Endothelial cell of umbilical vein (primary cell): ENCODE measurements at regions not wholly inside any gene's neighbourhood (a gene's known extent, or its start where the extent isn't known, plus 50 kb on each side); places are given as distances from the start of the nearest gene placed in this dataset.
A peak's percentile ranks its signal among the peaks of the same experiment; 100 is the strongest.

Experiments
- BruUV-seq: library from RNA; stranded (reverse); fragments of 400-500 nt; replicated peaks from 2 replicates; lab custom pipeline; 2021; lab: Mats Ljungman, UMichigan
- CTCF ChIA-PET: fragments of 300-600, 350-600 bp; sonication (Branson Sonifier 250); formaldehyde crosslinking; loops from one replicate; lab custom pipeline; 2021; ENCODE audit warnings: antibody characterized with exemption, inconsistent platforms; lab: Charles Lee
- POLR2A ChIA-PET: fragments of 300-600, 350-600 bp; sonication (Branson Sonifier 250); formaldehyde crosslinking; loops from one replicate; lab custom pipeline; 2021; ENCODE audit warnings: antibody characterized with exemption, inconsistent platforms; lab: Charles Lee
- DNase-seq: peaks from one replicate; pipeline ENCODE4 v3.0.0-alpha.2; 2011; ENCODE audit warnings: low read depth, low spot score
- FAIRE-seq: peaks from 2 replicates; lab custom pipeline; 2011; peaks lifted over from hg19 to GRCh38; lab: Jason Lieb, UNC
- H2AFZ ChIP-seq: 2 replicates; pipeline ENCODE4 v1.6.0; 2012; ENCODE audit warnings: low read depth, low read length, control low read depth, inconsistent platforms
- H3K27ac ChIP-seq: 2 replicates; pipeline ENCODE4 v1.5.1; 2011; ENCODE audit warnings: low read depth, mild to moderate bottlenecking, control low read depth, low read length, moderate library complexity; ENCODE audit not compliant: insufficient read depth
- H3K27me3 ChIP-seq, 2 experiments: 2 replicates each; pipeline versions ENCODE4 v1.6.0 to v1.6.1; 2011; ENCODE audit warnings: low read length in 2 of 2, mixed read lengths in 1 of 2; ENCODE audit not compliant: control insufficient read depth in 2 of 2, insufficient read depth in 2 of 2
- H3K36me3 ChIP-seq, 2 experiments: 2 replicates in 1 of 2; 3 replicates in 1 of 2; pipeline ENCODE4 v1.5.1; 2011; ENCODE audit warnings: low read length in 2 of 2, mild to moderate bottlenecking in 1 of 2, moderate library complexity in 1 of 2; ENCODE audit not compliant: control insufficient read depth in 2 of 2, insufficient read depth in 2 of 2; ENCODE audit errors: extremely low read depth in 1 of 2
- H3K4me1 ChIP-seq: 3 replicates; pipeline ENCODE4 v1.5.1; 2011; ENCODE audit warnings: mild to moderate bottlenecking, low read length; ENCODE audit not compliant: control insufficient read depth, insufficient read depth; ENCODE audit errors: extremely low read depth
- H3K4me2 ChIP-seq: 2 replicates; pipeline ENCODE4 v1.6.1; 2011; ENCODE audit warnings: low read length, control low read depth, mixed read lengths; ENCODE audit not compliant: insufficient read depth
- H3K4me3 ChIP-seq, 3 experiments: fragments of 200-600 bp in 1 of 3; sonication (generic), shearing (Covaris generic) in 1 of 3; replicated peaks in 1 of 3; 2 replicates each; pipeline ENCODE4 v1.5.1; 2011 to 2016; ENCODE audit warnings: control low read depth in 3 of 3, low read length in 3 of 3, mild to moderate bottlenecking in 2 of 3, inconsistent platforms in 1 of 3, low read depth in 1 of 3, moderate library complexity in 1 of 3; ENCODE audit not compliant: insufficient read depth in 1 of 3
- H3K79me2 ChIP-seq: 2 replicates; pipeline ENCODE4 v1.6.0; 2012; ENCODE audit warnings: low read length, inconsistent platforms; ENCODE audit not compliant: control insufficient read depth, insufficient read depth
- H3K9ac ChIP-seq: replicated peaks from 2 replicates; pipeline ENCODE3; 2011; ENCODE audit warnings: low read length, control low read depth; ENCODE audit not compliant: insufficient read depth; ENCODE audit errors: extremely low read depth
- H3K9me1 ChIP-seq: replicated peaks from 3 replicates; pipeline ENCODE4 v1.6.0; 2011; ENCODE audit warnings: mild to moderate bottlenecking, low read length; ENCODE audit not compliant: control insufficient read depth, insufficient read depth; ENCODE audit errors: extremely low read depth
- H3K9me3 ChIP-seq: replicated peaks from 2 replicates; pipeline ENCODE4 v1.5.1; 2012; ENCODE audit warnings: low read length, inconsistent platforms; ENCODE audit not compliant: control insufficient read depth, insufficient read depth
- H4K20me1 ChIP-seq: replicated peaks from 2 replicates; pipeline ENCODE3; 2011; ENCODE audit warnings: mild to moderate bottlenecking, low read length; ENCODE audit not compliant: control insufficient read depth, insufficient read depth; ENCODE audit errors: extremely low read depth
- EZH2 ChIP-seq: IDR thresholded peaks from 2 replicates; pipeline ENCODE4 v1.6.1; 2012; ENCODE audit warnings: borderline replicate concordance, low read depth, mild to moderate bottlenecking, moderate library complexity, low read length, inconsistent platforms; ENCODE audit not compliant: severe bottlenecking
- FOS ChIP-seq: IDR thresholded peaks from 2 replicates; pipeline ENCODE4 v1.6.1; 2011; ENCODE audit warnings: mild to moderate bottlenecking, low read length, moderate library complexity, borderline replicate concordance; ENCODE audit not compliant: insufficient read depth
- GATA2 ChIP-seq: IDR thresholded peaks from 2 replicates; pipeline ENCODE4 v1.7.0; 2011; ENCODE audit warnings: low read depth, mild to moderate bottlenecking, moderate library complexity, mixed read lengths, low read length; ENCODE audit not compliant: insufficient read length, insufficient read depth
- JUN ChIP-seq: IDR thresholded peaks from 2 replicates; pipeline ENCODE4 v1.6.1; 2011; ENCODE audit warnings: borderline replicate concordance, low read depth; ENCODE audit not compliant: insufficient read length, insufficient read depth
- MYC ChIP-seq: IDR thresholded peaks from one replicate; pipeline ENCODE4 v1.6.1; 2011; ENCODE audit warnings: mild to moderate bottlenecking, low read depth, low read length
- POLR2A ChIP-seq: IDR thresholded peaks from 2 replicates; pipeline ENCODE4 v1.6.1; 2012; ENCODE audit warnings: low read depth, mild to moderate bottlenecking, control low read depth, low read length
- POLR2AphosphoS5 ChIP-seq: IDR thresholded peaks from 2 replicates; pipeline ENCODE4 v1.6.1; 2012; ENCODE audit warnings: low read depth, mild to moderate bottlenecking, control low read depth, low read length, moderate library complexity; ENCODE audit not compliant: insufficient read depth
- dilution Hi-C: fragments of 300-500 bp; cut with MboI; formaldehyde crosslinking; loops from one replicate; pipeline ENCODE4 v1.15.0; 2019; ENCODE audit warnings: low sequenced_read_pairs; ENCODE audit not compliant: extremely low pct_ligation_motif_present
- intact Hi-C: fragments of 100-400 bp; cut with micrococcal nuclease; formaldehyde crosslinking; loops from one replicate; pipeline ENCODE4 v1.10.0; 2022
- TF ChIP-seq, protein P1 (sequence below): IDR thresholded peaks from 2 replicates; pipeline ENCODE4 v1.6.1; 2011; ENCODE audit not compliant: insufficient read depth, insufficient read length
- TF ChIP-seq, protein P2 (sequence below), 2 donors: IDR thresholded peaks; 1 replicate in 1 of 2; 2 replicates in 1 of 2; pipeline ENCODE4 v1.5.1; 2011; ENCODE audit warnings: low read length in 2 of 2, mild to moderate bottlenecking in 2 of 2, moderate library complexity in 2 of 2, control low read depth in 1 of 2, inconsistent platforms in 1 of 2, low read depth in 1 of 2; ENCODE audit not compliant: insufficient read depth in 1 of 2; ENCODE audit errors: extremely low read depth in 1 of 2

DNA sequence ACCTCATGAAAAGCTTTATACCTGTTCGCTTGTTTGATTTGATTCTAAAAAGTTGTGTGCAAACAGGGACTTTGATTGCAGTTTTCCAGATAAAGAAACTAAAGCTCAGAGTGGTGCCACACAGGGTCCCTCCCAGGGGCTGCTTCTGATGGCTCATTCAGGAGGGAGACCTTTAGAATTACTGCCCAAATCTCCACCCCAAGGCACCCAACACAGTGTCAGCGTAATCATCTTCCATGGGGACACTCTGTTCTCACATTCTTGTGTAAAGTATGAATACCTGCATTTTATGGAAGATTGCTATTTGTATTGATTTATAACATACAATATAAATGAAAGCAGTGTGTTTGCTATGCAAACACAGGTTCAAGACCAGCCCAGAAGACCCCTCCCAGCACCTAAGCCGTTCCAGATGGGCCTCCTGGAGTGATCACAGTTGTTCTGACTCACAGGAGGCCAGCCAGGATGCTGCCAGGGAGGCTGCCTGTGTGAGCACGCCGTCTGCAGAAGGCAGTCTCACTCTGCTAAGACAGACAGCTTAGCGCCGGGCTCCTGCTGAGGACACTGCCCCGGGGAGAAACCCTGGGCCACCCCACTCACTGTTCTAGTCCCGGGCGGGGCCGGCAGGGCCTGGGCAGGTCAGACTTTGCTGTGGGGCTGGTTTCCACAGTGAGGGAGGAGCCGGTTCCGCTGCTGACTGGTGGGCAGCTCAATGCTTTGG is 185.6 kb downstream of the FAM43A start:
- CTCF ChIA-PET, result interaction anchor here (0.7 to 1.5 kb wide), 9 partner anchors 9 to 235 kb away, joined by 3 to 7 read pairs (median 4); no protein-coding TSS in a partner anchor
- DNase-seq (peak; percentile 71), FAIRE-seq (peak; percentile 92)
- TF ChIP-seq FOS, result peak; percentile 79
- no peak for TF ChIP-seq JUN
- Histone ChIP-seq H3K4me3 (no peak overlapping the region), H3K27me3 (no peaks in the 10 kb centered on the region), H3K9ac (peak overlapping the region; percentile 27), H3K4me1 (peaks cover 50% of the 10 kb centered on the region), H3K79me2 (no peaks in the 10 kb centered on the region), H3K9me1 (no peaks in the 10 kb centered on the region), H3K9me3 (no peaks in the 10 kb centered on the region), H3K36me3 (no peaks in the 10 kb centered on the region), H3K27ac (peak overlapping the region; percentile 73), H4K20me1 (no peaks in the 10 kb centered on the region), H2AFZ (peak overlapping the region; percentile 22), H3K4me2 (no peak overlapping the region)
- POLR2A ChIA-PET, result interaction anchor here (1.0 to 1.7 kb wide), 4 partner anchors 8 to 180 kb away, joined by 3 to 5 read pairs (median 4); no protein-coding TSS in a partner anchor
- intact Hi-C loops (loop anchor here (1.0 kb wide), 1 partner anchor 59 kb away; no protein-coding TSS in a partner anchor), dilution Hi-C loops (no loop called here)
- BruUV-seq, result no TSS peak

DNA sequence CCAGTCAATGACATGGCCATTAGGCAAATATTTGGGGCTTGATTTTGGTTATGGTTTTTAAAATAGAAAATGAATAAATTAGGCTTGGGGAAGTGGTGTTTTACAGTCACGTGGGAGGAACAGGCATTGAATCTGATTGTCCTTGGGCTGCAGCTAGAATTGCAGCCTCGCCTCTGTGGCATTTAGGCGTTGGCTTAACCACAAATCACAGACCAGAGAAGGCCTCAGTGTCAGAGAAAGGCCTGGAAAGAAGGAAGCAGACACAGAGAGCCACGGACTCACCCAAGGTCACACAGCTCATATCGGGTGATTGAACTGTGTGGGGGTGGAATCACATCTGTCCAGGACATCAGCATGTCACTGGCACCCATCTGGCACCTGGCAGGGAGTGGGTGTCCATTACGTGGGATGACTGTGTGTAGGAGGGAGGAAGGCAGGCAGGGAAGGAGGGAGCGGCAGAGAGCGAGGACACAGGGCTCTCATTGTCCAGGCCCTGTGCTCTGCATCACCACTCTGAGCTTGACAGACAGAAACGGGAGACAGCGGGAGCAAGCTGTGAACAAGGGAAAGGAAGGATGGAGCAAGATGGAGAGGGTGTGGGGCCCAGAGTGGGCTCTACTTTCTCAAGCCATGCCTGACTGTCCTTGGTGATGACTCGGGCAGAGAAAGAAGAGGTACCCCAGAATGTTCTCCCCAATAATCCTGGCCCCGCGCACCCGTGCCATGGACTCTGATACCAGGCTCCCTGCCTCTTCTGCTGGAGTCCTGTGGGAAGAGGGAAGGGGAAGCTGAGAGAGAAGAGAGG is 186.4 kb downstream of the FAM43A start:
- Histone ChIP-seq H3K9me1 (no peaks in the 10 kb centered on the region), H3K27me3 (no peaks in the 10 kb centered on the region), H3K4me1 (peaks cover 45% of the 10 kb centered on the region), H3K9ac (peak overlapping the region; percentile 27), H3K4me2 (no peak overlapping the region), H4K20me1 (no peaks in the 10 kb centered on the region), H3K4me3 (no peak overlapping the region), H3K27ac (peak overlapping the region; percentile 73), H3K9me3 (no peaks in the 10 kb centered on the region), H3K79me2 (no peaks in the 10 kb centered on the region), H3K36me3 (no peaks in the 10 kb centered on the region), H2AFZ (peak overlapping the region; percentile 59)
- ChIA-PET CTCF (interaction anchor here (0.7 to 1.2 kb wide), 7 partner anchors 10 to 235 kb away, joined by 3 to 5 read pairs (median 4); no protein-coding TSS in a partner anchor), POLR2A (interaction anchor here (1.0 to 1.7 kb wide), 4 partner anchors 8 to 181 kb away, joined by 3 to 5 read pairs (median 4); no protein-coding TSS in a partner anchor)
- DNase-seq (no peak), FAIRE-seq (no peak)
- intact Hi-C loops (loop anchor here (1.0 kb wide), 1 partner anchor 58 kb away; no protein-coding TSS in a partner anchor), dilution Hi-C loops (no loop called here)
- BruUV-seq, result no TSS peak
- TF ChIP-seq, protein P1, sequence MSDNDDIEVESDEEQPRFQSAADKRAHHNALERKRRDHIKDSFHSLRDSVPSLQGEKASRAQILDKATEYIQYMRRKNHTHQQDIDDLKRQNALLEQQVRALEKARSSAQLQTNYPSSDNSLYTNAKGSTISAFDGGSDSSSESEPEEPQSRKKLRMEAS, result no peak
- no peak for TF ChIP-seq GATA2
- no peak for TF ChIP-seq JUN
- TF ChIP-seq, protein P2, sequence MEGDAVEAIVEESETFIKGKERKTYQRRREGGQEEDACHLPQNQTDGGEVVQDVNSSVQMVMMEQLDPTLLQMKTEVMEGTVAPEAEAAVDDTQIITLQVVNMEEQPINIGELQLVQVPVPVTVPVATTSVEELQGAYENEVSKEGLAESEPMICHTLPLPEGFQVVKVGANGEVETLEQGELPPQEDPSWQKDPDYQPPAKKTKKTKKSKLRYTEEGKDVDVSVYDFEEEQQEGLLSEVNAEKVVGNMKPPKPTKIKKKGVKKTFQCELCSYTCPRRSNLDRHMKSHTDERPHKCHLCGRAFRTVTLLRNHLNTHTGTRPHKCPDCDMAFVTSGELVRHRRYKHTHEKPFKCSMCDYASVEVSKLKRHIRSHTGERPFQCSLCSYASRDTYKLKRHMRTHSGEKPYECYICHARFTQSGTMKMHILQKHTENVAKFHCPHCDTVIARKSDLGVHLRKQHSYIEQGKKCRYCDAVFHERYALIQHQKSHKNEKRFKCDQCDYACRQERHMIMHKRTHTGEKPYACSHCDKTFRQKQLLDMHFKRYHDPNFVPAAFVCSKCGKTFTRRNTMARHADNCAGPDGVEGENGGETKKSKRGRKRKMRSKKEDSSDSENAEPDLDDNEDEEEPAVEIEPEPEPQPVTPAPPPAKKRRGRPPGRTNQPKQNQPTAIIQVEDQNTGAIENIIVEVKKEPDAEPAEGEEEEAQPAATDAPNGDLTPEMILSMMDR (IDR thresholded peaks at IDR 0.05; ENCODE audit: extremely low read depth in 1 of 2, insufficient read depth in 1 of 2, low read depth in 1 of 2, low read length in 2 of 2), result no peak
- no peak for TF ChIP-seq FOS
- no peak for TF ChIP-seq EZH2
- TF ChIP-seq POLR2A, result no peak
- TF ChIP-seq MYC, result no peak
- TF ChIP-seq POLR2AphosphoS5, result no peak
